GM18870 (cell line): ENCODE measurements at regions not wholly inside any gene's neighbourhood (a gene's known extent, or its start where the extent isn't known, plus 50 kb on each side); places are given as distances from the start of the nearest gene placed in this dataset.

Experiments used
- ATAC-seq: cut with Tn5 transposase; IDR thresholded peaks from one replicate; pipeline ENCODE4 v1.9.1; 2021; ENCODE audit warnings: moderate library complexity; ENCODE audit not compliant: unreplicated experiment

DNA sequence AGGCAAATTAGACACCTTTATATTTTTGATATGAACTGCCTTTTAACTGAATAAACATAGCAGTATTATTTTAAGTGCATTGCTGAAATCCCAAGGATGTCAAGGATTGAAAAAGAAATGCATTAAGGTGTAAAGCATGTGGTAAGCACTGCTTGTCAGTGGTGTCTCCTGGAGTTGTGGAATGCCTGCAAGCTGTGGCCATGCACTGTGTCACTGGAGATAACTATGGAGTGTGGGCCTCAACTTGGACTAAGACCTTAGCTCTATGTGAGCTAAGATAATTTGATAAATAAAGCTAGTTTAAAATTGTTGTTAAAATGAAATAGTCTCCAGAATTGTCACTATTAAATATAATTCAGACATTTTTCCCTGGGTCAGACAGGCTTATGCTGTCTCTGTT lies 156.6 kb upstream of the OPRM1 start:
- ATAC-seq: no peak

DNA sequence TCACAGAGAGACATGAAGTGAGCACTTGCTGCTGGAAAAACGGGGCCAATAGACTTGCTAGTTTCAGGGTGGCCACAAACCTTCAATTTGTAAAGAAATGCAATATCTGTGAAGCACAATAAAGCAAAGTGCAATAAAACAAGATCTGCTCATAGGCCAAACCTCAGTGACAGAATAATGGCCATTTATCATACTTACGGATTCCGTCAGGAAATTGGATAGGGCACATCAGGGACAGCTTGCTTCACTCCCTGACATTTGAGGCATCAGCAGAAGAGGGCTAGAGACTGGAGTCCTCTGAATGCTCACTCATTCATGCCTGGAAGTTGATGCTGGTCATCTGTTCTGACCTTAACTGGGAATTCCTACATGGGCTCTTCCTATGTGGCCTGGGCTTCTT lies 165.5 kb upstream of the OPRM1 start:
- ATAC-seq: no peak

DNA sequence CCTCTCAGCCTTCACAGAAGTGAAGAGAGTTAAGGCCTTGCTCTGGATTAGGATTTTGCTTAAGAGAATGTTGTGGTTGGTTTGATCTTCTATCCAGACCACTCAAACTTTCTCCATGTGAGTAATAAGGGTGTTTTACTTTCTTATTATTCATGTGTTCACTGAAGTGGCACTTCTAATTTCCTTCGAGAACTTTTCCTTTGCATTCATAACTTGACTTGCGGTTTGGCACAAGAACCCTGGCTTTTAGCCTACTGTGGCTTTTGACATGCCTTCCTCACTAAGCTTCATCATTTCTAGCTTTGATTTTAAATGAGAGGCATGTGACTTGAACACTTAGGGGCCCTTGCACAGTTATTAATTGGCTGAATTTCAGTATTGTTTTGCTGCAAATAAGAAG lies 166.1 kb upstream of the OPRM1 start:
- no peak for ATAC-seq

DNA sequence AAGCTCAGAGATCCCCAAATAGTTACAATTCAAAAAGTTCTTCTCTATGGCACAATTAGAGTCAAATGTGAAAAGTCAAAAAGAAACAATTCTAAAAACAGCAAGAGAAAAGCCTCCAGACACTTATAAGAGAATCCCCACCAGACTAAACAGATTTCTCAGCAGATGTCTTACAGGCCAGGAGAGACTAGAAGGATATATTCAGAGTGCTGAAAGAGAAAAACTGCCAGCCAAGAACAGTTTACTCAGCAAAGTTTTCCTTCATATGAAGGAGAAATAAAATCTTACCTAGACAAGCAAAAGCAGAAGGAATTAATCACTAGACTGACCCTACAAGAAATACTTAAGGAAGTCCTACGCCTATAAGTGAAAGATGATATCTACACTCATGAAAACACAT lies 176.1 kb upstream of the OPRM1 start:
- ATAC-seq: no peak

DNA sequence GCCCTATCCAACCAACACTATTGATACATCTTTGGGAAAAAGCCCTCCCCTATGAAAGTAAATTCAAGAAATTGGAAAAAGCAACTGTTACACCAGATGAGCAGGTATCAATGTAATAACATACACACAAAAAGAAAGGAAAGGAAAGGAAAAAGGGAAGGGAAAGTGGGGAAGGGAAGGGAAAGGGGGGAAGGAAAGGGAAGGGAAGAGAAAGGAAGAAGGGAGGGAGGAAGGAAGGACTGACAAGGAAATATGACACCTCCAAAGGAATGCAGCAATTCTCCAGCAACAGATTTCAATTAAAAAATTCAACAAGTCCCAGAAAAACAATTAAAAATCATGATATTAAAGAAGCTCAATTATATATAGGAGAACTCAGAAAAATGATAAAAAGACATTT lies 176.9 kb upstream of the OPRM1 start:
- no peak for ATAC-seq

DNA sequence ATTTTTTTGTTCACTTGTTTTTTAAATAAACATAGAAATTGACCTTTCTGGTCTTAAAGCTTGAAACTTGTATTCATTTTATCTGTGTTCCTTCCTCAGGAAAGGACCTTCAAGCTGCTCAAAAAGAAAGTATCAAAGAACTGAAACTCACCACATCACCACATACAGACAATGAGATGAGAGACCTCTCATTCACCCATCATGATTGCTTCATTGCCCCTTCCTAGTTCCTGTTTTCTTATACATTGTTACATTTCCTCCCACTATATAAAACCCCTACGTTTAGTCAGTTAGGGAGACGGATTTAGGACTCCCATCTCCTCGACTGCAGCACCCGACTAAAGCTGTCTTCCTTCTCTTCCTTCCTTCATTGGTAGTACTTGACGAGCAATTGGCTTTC lies 180.5 kb upstream of the OPRM1 start:
- ATAC-seq: no peak

DNA sequence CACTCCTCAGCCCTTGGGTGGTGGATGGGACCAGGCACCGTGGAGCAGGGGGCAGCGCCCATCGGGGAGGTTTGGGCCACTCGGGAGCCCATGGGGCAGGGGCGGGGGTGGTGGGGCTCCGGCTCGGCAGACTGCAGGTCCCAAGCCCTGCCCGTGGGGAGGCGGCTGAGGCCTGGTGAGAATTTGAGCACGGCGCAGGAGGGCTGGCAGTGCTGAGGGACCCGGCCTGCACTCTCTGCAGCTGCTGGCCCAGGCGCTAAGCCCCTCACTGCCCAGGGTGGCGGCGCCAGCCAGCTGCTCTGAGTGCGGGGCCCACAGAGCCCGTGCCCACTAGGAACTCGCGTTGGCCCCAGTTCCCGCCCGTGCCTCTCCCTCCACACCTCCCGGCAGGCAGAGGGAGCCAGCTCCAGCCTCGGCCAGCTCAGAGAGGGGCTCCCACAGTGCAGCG lies 182.1 kb upstream of the OPRM1 start:
- ATAC-seq: no peak

DNA sequence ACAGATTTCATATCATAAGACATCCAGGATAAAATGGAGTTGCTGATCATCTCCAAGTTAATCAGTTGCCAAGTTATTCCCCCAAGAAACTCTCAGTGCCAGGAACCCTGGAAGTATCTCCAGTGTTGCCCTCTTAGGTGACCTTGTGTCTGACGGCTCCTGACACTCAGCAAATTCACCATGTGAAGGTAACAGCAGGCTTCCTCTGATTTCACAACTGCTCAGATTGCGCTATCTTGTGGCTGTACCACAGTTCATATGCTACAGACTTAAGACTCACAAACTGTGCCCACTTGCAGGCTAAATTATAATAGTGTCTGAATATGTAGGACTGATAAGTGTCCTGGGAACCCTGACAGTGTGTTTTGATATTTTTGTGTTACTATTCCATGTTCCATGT lies 186.6 kb upstream of the OPRM1 start:
- ATAC-seq: no peak

DNA sequence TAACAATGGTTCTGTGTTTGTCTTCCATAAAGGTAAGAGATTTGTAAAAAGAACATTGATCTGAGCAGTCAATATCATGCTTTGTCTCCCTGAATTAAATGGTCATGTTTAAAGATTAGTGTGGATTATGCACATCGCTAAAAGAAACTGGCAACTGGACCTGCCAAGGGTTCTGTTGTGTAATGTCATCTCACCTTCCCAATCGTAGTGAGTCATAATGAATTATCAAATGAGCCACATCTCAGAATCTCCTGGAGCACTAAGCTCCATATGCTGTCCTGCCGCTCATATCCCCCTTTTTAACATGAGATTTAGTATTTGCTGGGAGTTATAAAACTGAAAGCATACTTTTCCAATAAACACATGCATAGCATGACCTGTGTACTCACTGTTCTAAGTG lies 187.0 kb upstream of the OPRM1 start:
- no peak for ATAC-seq

DNA sequence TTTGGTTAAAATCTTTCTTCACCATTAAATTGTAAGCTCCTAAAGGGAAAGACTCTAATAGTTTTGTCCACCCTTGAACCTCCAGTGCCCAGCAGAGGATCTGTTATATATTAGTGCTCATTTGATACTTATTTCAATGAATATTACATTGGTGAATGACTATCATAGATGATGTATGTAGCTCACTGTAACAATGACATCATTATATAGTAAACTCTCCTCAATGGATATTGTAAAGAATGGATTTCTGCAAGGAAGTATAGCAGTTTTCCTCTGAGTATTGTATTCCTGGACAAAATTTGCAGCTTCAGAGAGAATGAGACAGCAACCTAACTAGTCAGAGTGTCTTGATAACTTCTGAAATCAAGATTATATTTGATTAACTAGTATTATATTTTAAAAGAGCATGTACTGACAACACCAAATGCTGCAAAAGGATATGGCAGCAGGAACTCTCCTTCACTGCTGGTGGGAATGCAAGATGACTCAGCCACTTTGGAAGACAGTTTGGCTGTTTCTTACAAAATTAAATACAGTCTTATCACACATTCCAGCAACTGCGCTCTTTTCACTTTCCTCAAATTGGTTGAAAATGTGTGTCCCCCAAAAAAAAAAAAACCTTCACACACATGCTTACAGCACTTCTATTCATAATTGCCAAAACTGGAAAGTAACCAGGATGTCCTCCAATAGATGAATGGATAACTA lies 189.8 kb upstream of the OPRM1 start:
- ATAC-seq: no peak

DNA sequence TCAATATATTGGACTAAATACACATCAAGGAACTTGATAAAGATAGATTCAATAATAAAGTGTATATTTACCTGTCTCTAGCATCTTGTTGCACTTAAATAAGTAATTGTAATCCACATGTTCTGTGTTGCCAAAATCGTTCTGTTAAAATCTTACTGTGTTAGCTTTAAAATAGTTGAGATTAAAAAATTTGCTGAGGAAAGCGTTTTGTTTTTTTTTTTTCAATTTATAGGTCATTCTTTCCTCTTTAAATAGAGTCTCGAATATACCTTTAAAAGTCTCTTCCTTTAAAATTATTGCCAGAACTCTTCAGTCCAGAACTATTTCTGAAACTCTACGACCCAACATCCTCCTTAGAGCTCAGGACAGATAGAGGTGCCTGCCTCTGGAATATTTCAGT lies 195.6 kb upstream of the OPRM1 start:
- ATAC-seq: no peak

DNA sequence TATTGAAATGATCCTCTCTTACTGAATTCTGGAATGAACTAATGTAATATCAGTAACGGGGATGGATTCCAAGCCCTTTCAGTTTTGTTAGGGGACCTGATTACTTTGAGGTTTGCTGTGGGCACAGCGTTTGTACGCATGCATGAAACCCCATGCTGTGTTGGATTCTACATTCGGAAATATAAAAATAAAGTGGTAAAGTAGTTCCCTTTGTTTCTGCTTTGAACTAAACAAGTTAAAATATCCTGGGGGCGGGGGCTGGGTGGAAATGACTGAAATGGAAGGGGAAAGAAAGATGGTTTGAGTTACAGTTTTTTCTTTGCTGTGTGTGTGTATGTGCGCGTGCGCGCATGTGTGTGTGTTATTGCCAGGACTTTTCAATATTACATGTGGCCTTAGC lies 196.5 kb upstream of the OPRM1 start:
- no peak for ATAC-seq

DNA sequence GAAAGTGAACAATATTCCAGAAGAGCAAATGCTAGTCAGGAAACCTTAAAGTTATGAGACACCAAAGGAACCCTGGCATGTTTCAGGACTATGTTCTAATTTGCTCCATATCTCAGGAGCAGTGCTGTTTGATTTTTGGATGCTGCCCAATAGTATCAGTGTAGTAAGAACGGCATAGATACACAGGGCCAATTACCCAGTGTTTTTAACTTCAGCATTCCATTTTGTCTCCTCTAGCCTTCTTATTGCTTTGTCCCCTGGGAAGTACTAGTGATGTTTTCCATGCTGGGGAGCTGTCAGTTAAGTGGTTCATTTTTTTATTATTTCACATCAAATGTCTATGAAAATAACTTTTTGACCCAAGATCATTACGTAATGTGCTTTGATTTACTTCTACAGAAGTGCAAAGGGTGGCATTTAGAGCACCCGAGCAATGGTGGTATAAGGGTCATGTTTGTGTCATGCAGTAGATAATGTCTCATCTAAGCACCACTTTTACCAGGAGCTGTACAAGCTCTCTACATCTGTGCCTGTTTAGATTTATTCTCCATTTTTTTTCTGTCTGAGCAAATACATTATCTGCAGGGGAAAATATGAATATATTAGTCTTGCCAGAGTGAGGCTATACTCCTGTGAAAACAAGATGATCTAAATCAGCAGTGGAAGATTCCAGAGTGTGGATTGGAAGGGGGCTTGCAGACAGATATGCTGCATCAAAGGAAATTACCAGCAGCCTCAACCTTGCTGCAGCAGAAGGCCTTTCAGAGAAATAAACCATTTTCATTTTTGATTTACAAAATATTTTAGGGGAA lies 198.8 kb upstream of the OPRM1 start:
- no peak for ATAC-seq

DNA sequence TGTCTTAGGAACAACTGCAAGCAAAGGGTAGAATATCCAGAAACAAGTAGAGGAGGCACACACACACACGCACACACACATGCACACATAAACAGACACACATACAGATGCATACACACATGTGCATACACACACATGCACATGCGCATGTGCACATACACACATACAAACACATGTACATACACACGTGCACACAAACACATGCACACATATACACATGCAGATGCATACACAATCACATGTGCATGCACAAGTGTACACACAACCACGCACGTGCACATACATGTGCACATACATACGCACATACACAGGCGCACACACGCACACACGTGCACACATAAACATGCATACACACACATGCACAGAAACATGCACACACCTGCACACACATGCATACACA lies 206.5 kb upstream of the OPRM1 start:
- no peak for ATAC-seq

DNA sequence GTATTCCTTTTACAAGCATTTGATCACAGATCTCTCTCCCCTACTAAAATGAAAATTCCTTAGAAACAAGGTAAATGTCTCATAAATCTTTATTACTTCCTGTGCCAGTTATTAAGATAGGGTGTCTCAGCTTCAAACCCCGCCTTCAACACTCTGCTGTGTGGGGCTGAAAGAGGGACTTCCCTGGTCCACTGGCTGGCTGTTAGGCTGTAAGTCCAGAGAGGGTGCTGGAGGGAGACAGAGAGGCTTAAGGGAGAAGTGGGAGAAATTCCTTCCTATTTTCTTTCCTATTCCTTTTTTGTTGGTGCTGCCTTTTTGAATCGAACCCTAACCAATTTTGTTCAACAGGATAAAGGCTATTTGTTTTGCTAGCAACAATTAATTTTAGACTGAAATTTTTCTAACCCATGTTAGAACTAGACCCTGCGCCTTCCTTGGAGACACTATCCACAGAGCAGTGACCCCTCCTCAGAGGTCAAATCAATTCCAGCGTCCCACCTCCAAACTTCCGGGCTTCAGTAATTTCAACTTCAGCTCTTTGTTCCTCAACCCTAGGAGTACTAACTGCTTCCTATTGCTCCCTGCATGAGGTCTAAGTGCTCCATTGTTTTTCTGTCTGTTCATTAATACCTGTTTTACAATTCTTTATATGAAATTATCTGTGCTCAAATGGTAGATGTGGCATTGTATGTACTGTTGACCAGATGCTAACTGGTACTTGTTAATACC lies 207.5 kb upstream of the OPRM1 start:
- no peak for ATAC-seq

DNA sequence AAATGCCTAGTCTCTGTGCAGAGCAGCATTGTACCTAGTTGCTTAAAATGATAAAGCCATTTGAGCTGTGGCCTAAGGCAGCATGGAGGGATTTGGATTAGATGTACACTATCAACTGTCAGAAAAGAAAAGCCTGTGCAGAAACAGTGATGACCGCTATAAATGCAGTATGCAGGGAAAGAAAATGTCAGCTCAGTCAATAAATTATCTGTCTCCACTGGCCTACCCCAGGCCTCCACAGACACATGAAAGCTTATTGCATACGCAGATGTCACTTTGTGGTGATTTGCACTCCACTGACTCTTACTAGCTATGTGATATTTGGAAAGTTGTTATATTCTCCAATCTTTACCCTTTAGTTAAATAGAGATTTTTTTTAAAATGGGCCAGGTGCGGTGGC lies 221.9 kb upstream of the OPRM1 start:
- ATAC-seq: no peak

DNA sequence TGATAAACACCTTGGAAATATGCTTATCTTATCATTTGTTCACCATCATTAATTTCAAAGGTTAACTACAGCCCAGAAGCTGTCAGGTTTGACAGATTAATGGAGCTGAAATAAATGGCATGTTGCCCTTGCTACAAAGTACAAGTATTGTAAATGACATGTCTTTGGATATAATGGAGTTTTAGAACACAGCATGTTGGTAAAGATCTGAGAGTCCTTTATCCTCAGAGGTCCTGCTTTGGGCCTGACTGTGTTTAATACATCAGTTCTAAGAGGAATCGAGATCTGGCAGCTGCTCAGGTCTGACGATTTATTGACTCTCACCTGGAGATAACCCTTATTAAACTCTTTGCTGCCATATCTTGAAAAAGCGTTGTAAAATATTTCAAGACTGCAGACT lies 222.7 kb upstream of the OPRM1 start:
- no peak for ATAC-seq

DNA sequence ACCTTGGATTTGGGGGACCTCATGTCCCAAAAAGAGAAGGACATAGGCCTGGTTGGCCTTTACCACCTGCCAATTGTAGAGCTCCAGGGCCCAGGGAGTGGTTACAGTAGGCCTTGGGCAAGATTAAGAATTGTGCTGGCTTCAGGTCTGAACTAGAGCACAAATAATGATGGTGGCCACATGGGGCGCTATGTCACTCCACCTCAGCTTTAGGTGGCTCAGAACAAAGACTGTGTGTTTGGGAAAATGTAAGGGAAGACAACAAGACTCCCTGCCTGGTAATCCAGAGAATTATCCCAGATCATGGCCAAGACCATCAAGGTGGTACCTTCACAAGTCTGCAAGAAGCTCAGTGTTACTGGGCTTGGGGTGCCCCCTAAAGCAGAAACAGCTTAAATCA lies 224.9 kb upstream of the OPRM1 start:
- ATAC-seq: no peak

DNA sequence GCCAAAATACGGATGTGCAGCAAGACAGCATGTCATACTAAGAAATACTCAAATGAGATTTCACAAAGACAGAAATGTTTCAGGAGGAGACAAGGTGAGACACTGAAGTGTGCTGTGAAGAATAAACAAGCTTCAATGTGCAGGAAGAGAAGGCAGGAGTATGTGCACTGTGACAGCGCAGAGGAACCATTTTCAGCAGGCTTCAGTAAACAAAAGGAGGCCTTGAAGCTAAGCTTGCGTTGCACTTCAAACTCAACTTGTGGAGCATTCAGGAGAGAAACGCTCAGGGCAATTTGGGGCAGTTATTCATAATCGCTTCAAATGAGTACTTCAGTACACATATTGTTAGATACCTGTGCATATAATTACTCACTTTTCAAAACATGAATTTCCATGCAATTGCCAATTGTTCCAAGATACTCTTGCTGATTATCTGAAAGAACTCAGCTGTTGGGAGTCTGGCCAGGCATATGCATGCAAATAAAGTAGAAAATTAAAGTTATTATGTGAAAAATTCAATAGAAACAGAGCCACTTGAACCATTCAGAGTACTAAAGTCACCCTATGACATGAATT lies 234.2 kb upstream of the OPRM1 start:
- ATAC-seq: no peak

DNA sequence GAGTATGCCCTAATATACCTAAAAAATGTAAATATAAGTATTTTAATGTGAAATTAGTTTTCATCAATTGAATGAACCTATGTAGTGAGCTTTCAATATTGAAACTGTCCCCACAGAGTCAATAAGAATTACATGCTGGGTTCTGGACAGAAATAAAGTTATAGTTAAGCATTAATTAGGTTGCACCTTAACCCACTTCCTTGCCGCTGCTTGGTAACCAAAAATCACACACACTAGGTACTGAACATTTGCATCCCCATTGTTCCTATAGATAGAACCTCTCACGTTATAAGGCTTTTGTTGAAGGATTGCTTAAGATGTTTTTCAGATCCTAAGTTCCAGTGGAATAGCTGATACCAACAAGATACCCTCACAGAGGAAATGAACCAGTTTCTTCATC lies 237.1 kb upstream of the OPRM1 start:
- no peak for ATAC-seq

DNA sequence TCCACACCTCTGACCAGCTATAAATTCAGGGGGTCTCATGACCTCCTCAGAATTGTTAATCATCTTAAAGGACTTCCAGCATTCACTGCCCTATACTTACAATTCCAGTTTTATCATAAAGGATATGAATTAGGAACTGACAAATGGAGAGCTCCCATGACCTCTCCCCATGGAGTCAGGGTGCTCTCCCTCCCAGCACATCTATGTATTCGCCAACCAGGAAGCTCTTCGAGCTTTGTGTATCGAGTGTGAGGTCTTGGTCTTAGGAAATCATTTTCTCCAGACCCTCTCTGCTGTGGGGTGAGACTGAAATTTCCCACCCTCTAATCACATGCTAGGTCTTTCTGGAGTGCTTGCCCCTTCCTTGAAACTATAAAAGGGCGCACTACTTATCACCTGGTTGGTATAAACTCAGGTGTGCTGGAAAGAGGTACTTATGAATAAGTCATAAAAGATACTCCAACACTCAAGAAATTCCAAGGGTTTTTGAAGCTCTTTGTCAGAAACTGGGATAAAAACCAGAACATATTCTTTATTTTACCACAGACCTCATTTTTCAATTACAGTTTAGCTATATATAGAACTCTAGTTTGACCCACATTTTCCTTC lies 238.4 kb upstream of the OPRM1 start:
- no peak for ATAC-seq
